Mesendoderm (in vitro differentiated cells): ENCODE measurements at regions not wholly inside any gene's neighbourhood (a gene's known extent, or its start where the extent isn't known, plus 50 kb on each side); places are given as distances from the start of the nearest gene placed in this dataset.

Experiments used
- DNase-seq: peaks from one replicate; pipeline ENCODE4 v3.0.0; 2013
- H2AK5ac ChIP-seq: 2 replicates; pipeline ENCODE4 v1.6.1; 2013; ENCODE audit warnings: low read length, inconsistent platforms
- H2BK120ac ChIP-seq: 2 replicates; pipeline ENCODE4 v1.6.1; 2013; ENCODE audit warnings: low read depth, mild to moderate bottlenecking, low read length, moderate library complexity, mixed read lengths
- H2BK15ac ChIP-seq: replicated peaks from 2 replicates; pipeline ENCODE4 v1.6.1; 2013; ENCODE audit warnings: low read depth, mild to moderate bottlenecking, moderate library complexity
- H2BK5ac ChIP-seq: 2 replicates; pipeline ENCODE4 v1.6.1; 2013; ENCODE audit warnings: low read length, inconsistent platforms
- H3K18ac ChIP-seq: 2 replicates; pipeline ENCODE4 v1.6.1; 2013; ENCODE audit warnings: mild to moderate bottlenecking, low read length, mixed read lengths
- H3K23ac ChIP-seq: one replicate; pipeline ENCODE4 v1.6.1; 2013; ENCODE audit warnings: low read length
- H3K27ac ChIP-seq: 2 replicates; pipeline ENCODE4 v1.5.1; 2013; ENCODE audit warnings: low read depth, mild to moderate bottlenecking, inconsistent platforms, low read length, moderate library complexity
- H3K27me3 ChIP-seq: 2 replicates; pipeline ENCODE4 v1.6.1; 2013; ENCODE audit warnings: low read length, control low read depth, mild to moderate bottlenecking, inconsistent platforms; ENCODE audit not compliant: insufficient read depth, poor library complexity
- H3K36me3 ChIP-seq: 2 replicates; pipeline ENCODE4 v1.6.1; 2013; ENCODE audit warnings: low read length, inconsistent platforms; ENCODE audit not compliant: control insufficient read depth, insufficient read depth
- H3K4ac ChIP-seq: one replicate; pipeline ENCODE4 v1.6.1; 2013; ENCODE audit warnings: low read depth, mild to moderate bottlenecking, low read length, moderate library complexity
- H3K4me1 ChIP-seq: 2 replicates; pipeline ENCODE4 v1.6.1; 2013; ENCODE audit warnings: low read depth, low read length, inconsistent platforms; ENCODE audit not compliant: control insufficient read depth
- H3K4me2 ChIP-seq: 2 replicates; pipeline ENCODE4 v1.6.1; 2013; ENCODE audit warnings: low read length
- H3K4me3 ChIP-seq: 2 replicates; pipeline ENCODE4 v1.5.1; 2013; ENCODE audit warnings: mild to moderate bottlenecking, low read length
- H3K56ac ChIP-seq: one replicate; pipeline ENCODE4 v1.6.1; 2013; ENCODE audit warnings: low read length
- H3K79me1 ChIP-seq: 2 replicates; pipeline ENCODE4 v1.6.1; 2013; ENCODE audit warnings: low read length, inconsistent platforms
- H3K79me2 ChIP-seq: 2 replicates; pipeline ENCODE4 v1.6.1; 2013; ENCODE audit warnings: mild to moderate bottlenecking, low read length; ENCODE audit not compliant: control insufficient read depth, insufficient read depth
- H3K9ac ChIP-seq: 2 replicates; pipeline ENCODE4 v1.6.1; 2013; ENCODE audit warnings: low read length, inconsistent platforms
- H4K5ac ChIP-seq: one replicate; pipeline ENCODE4 v1.6.1; 2013; ENCODE audit warnings: low read length
- H4K8ac ChIP-seq: one replicate; pipeline ENCODE4 v1.6.1; 2013; ENCODE audit warnings: low read depth, mild to moderate bottlenecking, control low read depth, low read length, moderate library complexity
- WGBS: extraction: QIAGEN DNeasy Blood & Tissue Kit; methylation state at CpG from one replicate; pipeline ENCODE4 v1.1.7; 2013; ENCODE audit warnings: low lambda C conversion rate, missing lambda C conversion rate; ENCODE audit not compliant: insufficient coverage; ENCODE audit errors: extremely low coverage; 5-methylcytosine and 5-hydroxymethylcytosine counted together

DNA sequence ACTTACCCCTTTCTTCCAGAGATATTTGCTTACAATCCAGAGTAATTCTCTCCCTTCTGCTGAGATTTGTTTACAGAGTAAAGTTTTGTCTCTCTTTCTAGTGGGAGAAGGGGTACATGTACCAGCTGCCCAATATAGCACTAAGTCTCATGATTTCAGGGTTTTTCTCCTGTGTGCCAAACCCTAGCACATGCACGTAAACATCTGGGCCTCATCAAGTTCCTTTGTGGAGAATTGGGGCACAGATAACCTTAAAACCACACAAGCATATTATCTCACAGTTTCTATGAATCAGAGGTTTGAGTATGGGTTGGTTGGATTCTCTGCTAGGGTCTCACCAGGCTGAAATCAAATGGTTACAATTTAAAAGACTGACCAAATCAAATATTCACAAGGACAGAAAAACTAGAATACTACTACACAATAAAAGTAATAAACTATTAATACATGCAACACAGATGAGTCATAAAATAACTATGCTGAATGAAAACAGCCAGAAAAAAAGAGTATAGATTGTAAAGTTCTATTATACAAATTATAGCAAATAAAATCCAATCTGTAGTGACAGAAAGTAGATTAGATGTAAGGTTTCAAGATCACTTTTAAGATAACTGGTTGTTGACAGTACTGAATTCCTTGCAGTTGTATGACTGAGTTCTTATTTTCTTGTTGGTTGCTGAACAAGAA, 347.4 kb upstream of the PTBP2 start:
- Histone ChIP-seq H4K8ac (no peak overlapping the region), H3K4me3 (no peak overlapping the region), H2BK120ac (no peak overlapping the region), H3K79me1 (no peaks in the 10 kb centered on the region), H2AK5ac (no peak overlapping the region), H3K4ac (peak overlapping the region; percentile 36), H3K27me3 (no peaks in the 10 kb centered on the region), H3K36me3 (no peaks in the 10 kb centered on the region), H3K23ac (no peak overlapping the region), H3K4me2 (no peak overlapping the region), H4K5ac (no peak overlapping the region), H2BK5ac (no peak overlapping the region), H3K56ac (no peak overlapping the region), H2BK15ac (no peak overlapping the region), H3K18ac (no peak overlapping the region), H3K9ac (no peak overlapping the region), H3K27ac (no peak overlapping the region), H3K79me2 (no peaks in the 10 kb centered on the region), H3K4me1 (no peaks in the 10 kb centered on the region)
- no CpG with 5 or more reads among the region's 1 CpG for WGBS
- DNase-seq = no peak

DNA sequence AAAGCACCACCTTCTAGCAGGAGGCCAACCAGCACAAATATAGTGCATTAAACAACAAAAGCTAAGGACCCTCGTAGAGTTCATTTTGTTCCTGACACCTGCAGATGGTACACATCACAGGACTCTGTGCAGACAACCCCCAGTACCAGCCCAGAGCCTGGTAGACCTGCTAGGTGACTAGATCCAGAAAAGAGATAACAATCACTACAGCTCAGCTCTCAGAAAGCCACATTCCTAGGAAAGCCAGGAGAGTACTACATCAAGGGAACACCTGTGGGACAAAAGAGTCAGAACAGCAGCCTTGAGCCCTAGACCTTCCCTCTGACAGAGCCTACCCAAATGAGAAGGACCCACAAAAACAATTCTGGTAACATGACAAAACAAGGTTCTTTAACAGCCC, 344.7 kb upstream of the PTBP2 start:
- Histone ChIP-seq H3K56ac (no peak overlapping the region), H4K8ac (no peak overlapping the region), H3K79me2 (no peaks in the 10 kb centered on the region), H3K18ac (no peak overlapping the region), H4K5ac (no peak overlapping the region), H3K23ac (no peak overlapping the region), H2AK5ac (no peak overlapping the region), H3K4me2 (no peak overlapping the region), H2BK5ac (no peak overlapping the region), H3K9ac (no peak overlapping the region), H2BK15ac (no peak overlapping the region), H3K4me1 (no peaks in the 10 kb centered on the region), H3K27ac (no peak overlapping the region), H3K36me3 (no peaks in the 10 kb centered on the region), H3K27me3 (no peaks in the 10 kb centered on the region), H2BK120ac (no peak overlapping the region), H3K4me3 (no peak overlapping the region), H3K4ac (no peak overlapping the region), H3K79me1 (no peaks in the 10 kb centered on the region)
- no CpG with 5 or more reads among the region's 1 CpG for WGBS
- peak; percentile 16 for DNase-seq

DNA sequence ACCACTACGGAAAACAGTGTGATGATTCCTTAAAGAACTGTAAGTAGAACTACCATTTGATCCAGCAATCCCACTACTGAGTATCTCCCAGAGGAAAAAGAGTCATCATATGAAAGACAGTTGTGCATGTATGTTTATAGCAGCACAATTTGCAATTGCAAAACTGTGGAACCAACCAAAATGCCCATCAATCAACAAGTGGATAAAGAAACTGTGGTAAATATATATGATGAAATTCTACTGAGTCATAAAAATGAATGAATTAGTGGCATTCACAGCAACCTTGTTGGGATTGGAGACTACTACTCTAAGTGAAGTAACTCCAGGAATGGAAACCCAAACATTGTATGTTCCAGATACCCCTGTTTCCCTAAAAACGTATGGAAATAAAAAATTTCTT, 337.0 kb upstream of the PTBP2 start:
- H3K4me1 ChIP-seq = no peaks in the 10 kb centered on the region
- no peak overlapping the region for H3K27ac ChIP-seq
- no peak overlapping the region for H3K4me3 ChIP-seq
- no peak overlapping the region for H2BK15ac ChIP-seq
- H3K4ac ChIP-seq = no peak overlapping the region
- no peak for DNase-seq
- no peak overlapping the region for H3K56ac ChIP-seq
- WGBS = no CpG with 5 or more reads among the region's 2 CpGs
- no peaks in the 10 kb centered on the region for H3K27me3 ChIP-seq
- H4K5ac ChIP-seq = no peak overlapping the region
- no peak overlapping the region for H2BK120ac ChIP-seq
- no peaks in the 10 kb centered on the region for H3K36me3 ChIP-seq
- no peak overlapping the region for H3K23ac ChIP-seq
- H2AK5ac ChIP-seq = no peak overlapping the region
- no peaks in the 10 kb centered on the region for H3K79me2 ChIP-seq
- H3K4me2 ChIP-seq = no peak overlapping the region
- no peak overlapping the region for H2BK5ac ChIP-seq
- no peak overlapping the region for H3K9ac ChIP-seq
- H3K18ac ChIP-seq = no peak overlapping the region
- H4K8ac ChIP-seq = no peak overlapping the region
- H3K79me1 ChIP-seq = no peaks in the 10 kb centered on the region

- H3K4ac ChIP-seq = no peak overlapping the region
- H2BK15ac ChIP-seq = no peak overlapping the region
- no CpG with 5 or more reads among the region's 3 CpGs for WGBS
- no peak overlapping the region for H2BK120ac ChIP-seq
- no peaks in the 10 kb centered on the region for H3K36me3 ChIP-seq
- no peak overlapping the region for H3K18ac ChIP-seq
- H3K4me1 ChIP-seq = no peaks in the 10 kb centered on the region
- no peak overlapping the region for H3K56ac ChIP-seq
- no peak overlapping the region for H2BK5ac ChIP-seq
- no peaks in the 10 kb centered on the region for H3K27me3 ChIP-seq
- no peaks in the 10 kb centered on the region for H3K79me2 ChIP-seq
- no peak overlapping the region for H3K4me3 ChIP-seq
- no peak overlapping the region for H3K4me2 ChIP-seq
- H3K79me1 ChIP-seq = no peaks in the 10 kb centered on the region
- H4K5ac ChIP-seq = no peak overlapping the region
- DNase-seq = no peak
- H2AK5ac ChIP-seq = no peak overlapping the region
- no peak overlapping the region for H4K8ac ChIP-seq
- H3K9ac ChIP-seq = no peak overlapping the region
- no peak overlapping the region for H3K23ac ChIP-seq
- H3K27ac ChIP-seq = no peak overlapping the region
These were observed 333.8 kb upstream of the PTBP2 start for GRCh38 chr1:96387785-96388184.

GRCh38 chr1:96388421-96389310, 332.9 kb upstream of the PTBP2 start:
- Histone ChIP-seq H3K36me3 (no peaks in the 10 kb centered on the region), H3K9ac (no peak overlapping the region), H3K4me2 (no peak overlapping the region), H2BK5ac (no peak overlapping the region), H2BK120ac (no peak overlapping the region), H3K27me3 (no peaks in the 10 kb centered on the region), H4K8ac (no peak overlapping the region), H3K18ac (no peak overlapping the region), H3K56ac (no peak overlapping the region), H3K79me2 (no peaks in the 10 kb centered on the region), H3K27ac (no peak overlapping the region), H3K4ac (no peak overlapping the region), H3K4me3 (no peak overlapping the region), H2BK15ac (no peak overlapping the region), H3K23ac (no peak overlapping the region), H2AK5ac (no peak overlapping the region), H3K79me1 (no peaks in the 10 kb centered on the region), H3K4me1 (no peaks in the 10 kb centered on the region), H4K5ac (no peak overlapping the region)
- no CpG with 5 or more reads among the region's 4 CpGs for WGBS
- DNase-seq = no peak
